Stimulated activated CD8-positive, alpha-beta memory T cell treated with anti-CD3 and anti-CD28 coated beads, Interleukin-4, amount 100 ng/mL, for 48 hours (primary cell): ENCODE measurements at regions not wholly inside any gene's neighbourhood (a gene's known extent, or its start where the extent isn't known, plus 50 kb on each side); places are given as distances from the start of the nearest gene placed in this dataset.

Experiments
- DNase-seq: peaks from one replicate; pipeline ENCODE4 v3.0.0-alpha.2; 2020

DNA sequence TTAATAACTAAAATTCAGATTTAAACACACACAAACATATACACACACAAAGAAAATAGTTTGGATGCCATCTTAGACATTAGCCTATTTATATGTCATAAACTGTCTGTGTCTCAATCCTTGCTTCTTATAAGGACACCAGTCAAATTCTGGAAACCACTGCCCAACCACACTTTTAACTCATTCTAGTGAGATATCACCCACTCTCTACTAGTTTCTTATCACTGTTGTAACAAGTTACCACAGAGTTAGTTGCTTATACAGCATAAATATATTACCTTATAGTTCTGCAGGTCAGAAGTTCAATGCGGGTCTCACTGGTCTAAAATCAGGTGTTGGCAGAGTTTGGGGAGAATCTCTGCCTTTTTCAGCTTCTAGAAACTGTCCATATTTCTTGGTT, 239.1 kb downstream of the MTX2 start:
- DNase-seq, result no peak

DNA sequence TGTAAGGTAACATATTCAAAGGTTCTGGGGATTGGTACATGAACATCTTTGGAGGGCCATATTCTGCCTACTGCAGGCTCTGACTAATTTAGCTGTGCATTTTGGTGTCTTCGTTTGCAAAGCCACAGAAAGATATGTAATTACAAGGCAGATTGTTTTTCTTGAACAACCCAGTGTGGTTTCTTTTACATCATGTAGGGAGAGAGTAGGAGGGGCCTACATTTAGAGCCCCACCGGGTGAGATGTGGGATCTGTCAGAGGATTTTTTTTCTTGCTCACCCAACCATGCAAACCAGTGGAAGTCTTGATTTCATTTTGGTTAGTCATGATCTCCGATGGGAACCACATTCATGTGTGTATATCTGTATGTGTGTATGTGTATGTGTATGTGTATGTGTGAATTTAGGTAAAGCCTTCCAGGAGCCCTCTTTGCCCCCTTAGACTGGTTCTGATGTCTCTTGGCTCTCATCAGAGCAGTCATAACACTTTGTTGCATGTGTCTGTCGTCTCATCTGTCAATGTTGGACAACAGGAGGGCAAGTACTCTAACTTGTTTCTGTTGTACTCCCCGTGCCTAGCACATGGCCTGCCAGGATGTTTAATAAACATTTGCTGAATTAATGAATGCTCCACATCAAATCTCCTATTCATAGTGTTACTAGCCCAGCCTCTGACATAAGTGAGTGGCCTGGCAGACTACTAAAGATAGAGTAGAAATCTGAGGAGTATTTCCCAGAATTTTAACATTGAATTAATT, 239.9 kb downstream of the MTX2 start:
- peak; percentile 38 for DNase-seq

GRCh38 chr2:176514276-176514675, 245.0 kb downstream of the MTX2 start:
- DNase-seq, result no peak

DNA sequence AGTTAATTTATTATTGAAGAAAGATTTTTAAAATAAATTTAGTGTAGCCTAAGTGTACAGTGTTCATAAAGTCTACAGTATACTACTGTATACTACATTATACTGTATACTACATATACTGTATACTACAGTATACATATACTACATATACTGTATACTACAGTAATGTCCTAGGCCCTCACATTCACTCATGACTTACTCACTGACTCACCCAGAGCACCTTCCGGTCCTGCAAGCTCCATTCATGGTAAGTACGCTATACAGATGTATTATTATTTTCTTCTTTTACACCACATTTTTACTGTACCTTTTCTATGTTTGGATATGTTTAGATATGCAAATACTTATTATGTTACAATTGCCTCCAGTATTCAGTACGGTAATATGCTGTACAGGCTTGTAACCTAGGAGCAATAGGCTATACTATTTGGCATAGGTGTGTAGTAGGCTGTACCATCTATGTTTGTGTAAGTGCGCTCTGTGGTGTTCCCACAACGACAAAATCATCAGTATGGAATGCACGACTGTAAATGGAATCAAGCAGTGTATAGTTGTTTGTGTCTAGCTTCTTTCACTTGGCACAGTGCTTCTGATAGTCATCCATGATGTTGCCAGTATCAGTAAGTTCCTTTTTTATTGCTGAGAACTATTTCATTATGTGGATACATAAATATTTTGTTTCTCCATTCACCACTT, 245.7 kb downstream of the MTX2 start:
- no peak for DNase-seq

- DNase-seq, result no peak
Observed at GRCh38 chr2:176516051-176516602, 246.9 kb downstream of the MTX2 start.

DNA sequence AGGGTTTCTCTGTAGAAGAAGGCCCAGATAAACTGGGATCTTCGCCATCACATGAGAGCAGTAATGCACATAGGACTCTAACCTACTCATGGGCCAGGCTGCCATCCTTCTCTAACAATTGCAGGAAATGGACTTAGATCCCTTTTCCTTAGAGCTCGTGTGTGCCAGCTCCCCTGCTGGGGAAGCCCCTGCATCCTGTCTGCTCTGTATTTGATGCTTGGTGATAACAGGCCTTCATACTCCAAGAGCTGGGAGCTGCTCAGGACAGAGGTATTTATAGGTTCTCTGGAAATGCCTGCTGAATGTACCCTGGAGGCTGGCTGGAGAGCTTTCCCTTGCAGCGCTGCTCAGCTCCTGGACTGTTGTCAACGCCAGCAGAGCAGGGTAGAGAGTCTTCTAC, 249.6 kb downstream of the MTX2 start:
- no peak for DNase-seq

GRCh38 chr2:176521878-176522670, 252.8 kb downstream of the MTX2 start:
- DNase-seq, result no peak

DNA sequence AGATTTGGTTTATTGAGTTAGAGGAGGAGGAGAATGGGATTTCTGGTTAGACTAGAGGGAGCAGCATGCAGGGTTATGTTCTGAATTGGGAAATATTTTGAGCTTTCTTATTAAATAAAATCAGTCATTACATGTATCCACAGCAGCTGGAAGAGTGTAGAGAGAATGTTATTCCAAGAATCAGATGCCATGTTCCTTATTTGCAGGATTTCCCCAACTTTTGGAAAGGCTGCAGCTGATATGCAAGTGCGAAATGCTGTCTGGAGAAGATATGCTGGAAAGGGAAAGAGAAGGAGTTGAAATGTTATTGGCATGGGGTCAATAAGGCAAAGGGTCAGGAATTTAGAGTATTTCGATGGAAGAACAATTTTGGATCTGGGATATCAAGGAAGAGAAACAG, 255.8 kb downstream of the MTX2 start:
- DNase-seq, result no peak

DNA sequence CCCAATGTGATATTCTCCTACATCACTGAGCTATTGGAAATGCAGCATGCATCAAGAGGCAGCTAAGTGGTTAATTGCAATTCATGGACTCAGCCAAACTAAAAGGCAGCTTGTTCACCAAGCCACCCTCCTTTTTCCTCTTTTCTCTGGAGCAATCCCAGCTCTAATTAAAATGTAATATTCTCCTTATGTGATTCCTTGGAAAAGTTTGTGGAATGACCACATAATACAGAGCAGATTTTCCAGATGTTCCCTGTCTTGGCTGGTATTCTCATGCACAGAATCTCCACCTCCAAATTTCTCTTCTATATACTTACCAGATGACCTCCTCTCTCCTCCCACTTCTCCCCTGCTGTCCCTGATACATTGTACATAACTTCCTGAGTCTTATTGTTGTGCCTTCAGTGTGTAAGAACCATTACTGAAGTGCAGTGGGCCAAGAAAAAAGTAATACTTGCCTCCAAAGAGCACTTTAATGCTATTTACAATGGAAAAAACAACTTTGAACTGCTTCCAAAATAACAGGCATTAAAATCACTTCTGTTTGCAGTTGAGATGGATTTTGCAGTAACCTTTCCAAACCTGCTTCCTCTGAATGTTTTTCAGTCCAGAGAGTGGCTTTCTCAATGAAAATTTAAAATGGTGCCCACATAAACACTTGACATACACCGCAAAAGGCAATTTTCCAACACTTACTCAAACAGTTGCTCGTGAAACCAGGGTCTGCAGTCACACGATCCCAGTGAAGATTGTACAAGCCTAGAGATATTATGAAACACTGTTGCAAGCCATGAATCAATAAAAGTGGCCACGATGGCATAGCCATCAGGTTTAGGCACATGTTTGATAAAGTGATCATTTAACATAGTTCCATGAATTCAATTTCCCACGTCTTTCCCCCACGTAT, 258.0 kb downstream of the MTX2 start:
- DNase-seq, result no peak

DNA sequence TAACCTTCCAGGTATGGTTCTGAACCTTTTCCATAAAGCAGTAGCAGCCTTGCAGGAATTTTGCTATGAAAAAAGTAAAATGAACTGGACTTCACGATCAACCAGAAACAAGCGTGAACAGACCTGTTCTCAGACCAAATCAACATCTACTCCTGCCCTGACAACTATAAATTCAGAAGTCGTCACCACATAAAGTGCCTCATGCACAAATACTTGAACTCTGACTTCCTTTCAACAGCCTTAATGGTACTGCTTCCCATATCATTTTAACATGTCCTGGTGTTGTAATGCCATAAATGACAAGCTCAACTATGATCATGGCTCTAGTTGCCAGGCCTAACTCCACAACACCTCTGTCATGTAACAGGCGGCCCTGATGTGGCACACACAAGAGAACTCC, 262.4 kb downstream of the MTX2 start:
- DNase-seq, result no peak

DNA sequence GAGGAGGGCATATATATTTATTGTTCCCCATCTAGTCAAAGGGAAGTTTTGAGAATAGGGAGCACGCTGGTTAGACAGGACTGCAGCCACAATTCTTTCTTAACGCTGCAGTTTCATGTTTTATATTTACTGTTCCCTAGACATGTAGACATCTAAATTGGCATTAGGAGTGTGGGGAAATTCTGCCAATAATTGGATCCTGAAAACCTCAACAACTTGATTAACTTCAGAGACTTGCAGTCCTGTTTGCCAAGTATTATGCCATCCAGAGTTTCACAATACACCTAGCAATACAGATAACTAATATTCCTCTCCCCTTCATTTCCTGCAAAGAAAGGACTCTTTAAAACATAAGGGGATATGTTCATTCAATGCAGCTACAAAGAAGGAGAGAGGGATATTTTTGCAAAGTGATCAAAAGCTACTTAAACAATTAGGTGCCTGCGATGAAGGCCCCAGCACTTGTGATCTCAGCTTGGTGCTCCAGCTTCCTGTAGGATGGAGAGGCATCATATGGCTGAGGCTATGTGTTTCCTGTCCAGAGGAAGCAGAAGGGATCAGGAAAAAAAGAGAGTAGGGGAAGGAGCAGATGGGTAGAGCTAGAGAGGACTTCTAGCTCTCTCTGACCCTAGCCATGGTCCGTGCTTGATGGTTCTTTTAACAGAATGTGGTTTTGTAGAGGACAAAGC, 264.4 kb downstream of the MTX2 start:
- DNase-seq, result no peak

DNA sequence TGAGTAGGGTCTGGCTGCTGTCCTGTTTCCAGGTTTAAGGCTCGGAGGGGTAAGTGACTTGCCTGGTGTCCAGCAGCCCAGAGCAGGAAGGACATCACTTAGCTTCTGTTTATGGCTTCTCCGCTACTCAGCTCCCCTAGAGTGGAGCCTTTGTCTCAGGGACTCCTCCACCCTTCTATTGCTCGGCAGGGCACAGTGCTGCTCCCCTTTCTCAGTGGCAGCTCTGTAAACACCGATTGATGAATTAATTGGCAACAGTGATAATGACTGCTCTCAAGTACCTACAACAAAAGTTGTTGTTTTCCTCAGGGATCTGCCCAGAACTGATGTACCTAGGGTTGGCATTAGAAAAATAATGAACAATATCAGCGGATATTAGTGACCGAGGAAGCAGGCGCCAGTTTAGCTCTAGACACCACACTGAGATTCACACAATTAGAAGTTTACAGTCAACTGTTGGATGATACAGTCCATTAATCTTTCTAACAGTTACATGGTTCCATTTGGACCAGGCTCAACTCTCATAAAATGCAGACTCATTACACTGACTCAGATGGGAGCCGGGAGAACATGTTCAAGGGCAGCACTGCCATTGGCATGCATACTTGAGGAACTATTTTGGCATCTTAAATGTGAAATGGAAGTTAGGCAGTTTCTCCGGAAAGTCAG, 265.7 kb downstream of the MTX2 start:
- DNase-seq, result no peak

DNA sequence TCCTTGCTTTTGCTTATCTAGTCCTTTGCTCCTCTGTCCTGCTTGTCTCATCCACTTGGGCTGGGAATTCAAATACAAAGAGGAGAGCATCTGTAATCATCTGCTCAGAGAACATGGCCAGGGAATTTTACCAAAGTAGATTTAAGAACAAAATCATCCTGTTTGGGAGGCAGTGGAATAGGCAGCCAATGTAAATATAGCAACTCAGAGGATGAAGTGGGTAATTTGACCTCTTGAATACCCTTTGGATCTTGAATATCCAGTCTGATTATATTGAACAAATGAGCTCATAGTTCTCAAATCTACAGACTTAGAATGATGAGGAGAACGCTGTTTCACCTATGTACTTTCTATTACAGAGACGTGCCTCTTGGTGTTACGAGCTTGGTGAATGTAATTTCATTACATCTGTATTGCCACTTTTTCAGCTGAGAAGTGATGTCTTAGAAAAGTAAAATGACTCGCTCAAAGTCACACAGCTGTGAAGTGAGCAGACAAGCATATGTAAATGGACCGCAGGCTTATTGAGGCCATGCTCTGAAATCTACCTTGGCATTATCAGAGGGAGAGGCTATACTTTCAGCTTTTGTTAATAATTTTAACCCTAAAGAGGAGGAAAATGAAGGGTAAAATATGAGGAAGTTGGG, 266.3 kb downstream of the MTX2 start:
- no peak for DNase-seq

DNA sequence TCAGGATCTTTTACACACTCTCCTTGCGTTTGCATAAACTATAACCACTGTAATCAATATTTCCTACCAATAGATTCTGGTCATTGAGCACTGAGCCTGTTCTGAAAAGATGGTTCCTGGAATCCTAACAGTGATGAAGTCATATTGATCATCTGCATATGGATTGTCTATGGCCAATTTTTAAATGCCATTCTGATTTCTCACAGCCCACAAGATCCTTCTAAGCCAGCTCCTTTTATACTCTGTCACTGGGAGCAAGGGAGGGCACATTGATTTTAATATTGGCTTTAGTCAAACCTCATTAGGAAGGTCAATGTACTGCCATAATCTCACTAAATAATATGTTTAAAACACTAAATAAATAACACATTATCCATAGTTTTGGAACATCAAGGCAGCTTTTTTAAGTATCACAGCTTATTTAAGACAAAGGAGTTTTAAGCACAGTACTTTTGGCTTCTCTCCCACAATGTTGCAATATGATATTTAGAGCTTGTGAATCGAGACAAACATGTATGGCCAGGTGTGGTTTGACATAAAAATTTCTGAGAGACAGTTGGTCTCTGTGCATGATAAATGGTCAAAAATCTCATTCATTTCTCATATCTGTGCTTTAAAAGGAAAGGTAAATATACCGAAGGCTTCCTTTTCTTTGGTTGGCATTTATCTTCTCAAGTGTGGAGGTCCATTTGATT, 267.3 kb downstream of the MTX2 start:
- no peak for DNase-seq

- no peak for DNase-seq
Observed at GRCh38 chr2:176537932-176538331, 268.7 kb downstream of the MTX2 start.

DNA sequence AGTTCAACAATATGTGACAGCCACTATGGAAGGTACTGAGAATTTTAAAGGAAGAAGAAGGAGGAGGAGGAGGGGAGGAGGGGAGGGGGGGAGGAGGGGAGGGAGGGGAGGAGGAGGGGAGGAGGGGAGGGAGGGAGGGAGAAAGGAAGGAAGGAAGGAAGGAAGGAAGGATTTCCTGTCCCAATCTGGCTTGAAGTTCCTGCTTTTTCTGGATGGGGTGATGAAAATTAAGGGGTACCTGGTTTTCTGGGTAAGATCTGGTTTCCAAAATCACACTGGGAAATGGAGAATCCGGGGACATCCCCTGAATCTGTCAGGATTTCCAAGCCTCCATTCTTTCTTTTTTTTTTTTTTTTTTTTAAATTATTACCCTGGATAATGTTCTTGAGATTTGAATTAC, 271.8 kb downstream of the MTX2 start:
- no peak for DNase-seq

GRCh38 chr2:176542476-176542875, 273.2 kb downstream of the MTX2 start:
- no peak for DNase-seq

- no peak for DNase-seq
Observed at GRCh38 chr2:176544557-176544956, 275.3 kb downstream of the MTX2 start.

DNA sequence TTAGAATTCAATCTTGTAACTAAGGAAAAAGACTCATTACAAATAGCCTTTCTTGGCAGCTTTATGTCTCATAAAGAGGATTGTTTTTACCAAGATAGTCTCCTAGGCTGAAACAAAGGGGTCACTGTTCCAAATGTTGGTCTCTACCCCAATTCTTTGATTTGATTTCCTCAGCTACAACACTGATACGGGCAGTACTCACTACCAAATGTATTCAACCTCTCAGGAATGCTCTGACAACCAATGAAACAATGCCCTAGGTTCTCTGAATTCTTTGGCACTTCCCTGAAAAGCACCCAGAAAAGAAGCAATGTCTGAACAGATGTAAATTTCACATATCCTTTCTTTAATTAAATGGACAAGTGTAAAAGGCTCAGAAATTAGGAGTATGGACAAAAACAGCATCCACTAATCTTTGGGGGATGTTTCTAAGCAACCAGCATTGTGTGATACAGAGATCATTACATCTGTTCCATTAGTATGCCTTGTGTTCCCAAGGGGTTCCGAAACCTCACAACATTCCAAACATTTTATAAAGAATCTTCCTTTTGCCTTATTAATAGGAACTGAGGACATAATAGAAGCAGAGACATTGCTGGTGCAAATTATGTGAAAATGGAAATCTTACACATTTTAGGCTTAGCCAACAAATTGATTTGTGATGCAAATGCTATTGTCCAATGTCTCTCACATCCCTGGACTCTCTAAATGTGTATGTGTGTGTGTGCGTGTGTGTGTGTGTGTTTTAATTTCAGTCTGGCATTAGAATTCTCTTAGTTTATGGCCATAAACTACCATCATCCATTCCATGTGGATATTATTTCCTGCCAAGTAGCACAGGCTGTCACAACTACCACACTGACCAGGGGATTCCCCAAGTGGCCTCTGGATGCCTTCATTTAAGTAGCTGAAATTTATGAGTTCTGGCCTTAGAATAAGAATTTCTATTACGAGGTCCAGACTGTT, 276.0 kb downstream of the MTX2 start:
- no peak for DNase-seq
